HEK293T (cell line): ENCODE measurements at regions not wholly inside any gene's neighbourhood (a gene's known extent, or its start where the extent isn't known, plus 50 kb on each side); places are given as distances from the start of the nearest gene placed in this dataset.

Experiments used
- BHLHE40 ChIP-seq: fragments of 450-650 bp; IDR thresholded peaks from 2 replicates; pipeline ENCODE4 v1.6.1; 2016; ENCODE audit warnings: mild to moderate bottlenecking, moderate library complexity, borderline replicate concordance
- CTBP1 ChIP-seq: fragments of 450-650 bp; IDR thresholded peaks from 2 replicates; pipeline ENCODE4 v1.6.1; 2016; ENCODE audit warnings: borderline replicate concordance
- ELF4 ChIP-seq: fragments of 450-650 bp; IDR thresholded peaks from 2 replicates; pipeline ENCODE4 v1.6.1; 2017; ENCODE audit warnings: antibody characterized with exemption
- FOXA1 ChIP-seq: fragments of 450-650 bp; IDR thresholded peaks from 2 replicates; pipeline ENCODE4 v1.6.1; 2016; ENCODE audit warnings: mild to moderate bottlenecking
- FOXM1 ChIP-seq: fragments of 450-650 bp; IDR thresholded peaks from 2 replicates; pipeline ENCODE4 v1.6.1; 2017; ENCODE audit warnings: mild to moderate bottlenecking, borderline replicate concordance

DNA sequence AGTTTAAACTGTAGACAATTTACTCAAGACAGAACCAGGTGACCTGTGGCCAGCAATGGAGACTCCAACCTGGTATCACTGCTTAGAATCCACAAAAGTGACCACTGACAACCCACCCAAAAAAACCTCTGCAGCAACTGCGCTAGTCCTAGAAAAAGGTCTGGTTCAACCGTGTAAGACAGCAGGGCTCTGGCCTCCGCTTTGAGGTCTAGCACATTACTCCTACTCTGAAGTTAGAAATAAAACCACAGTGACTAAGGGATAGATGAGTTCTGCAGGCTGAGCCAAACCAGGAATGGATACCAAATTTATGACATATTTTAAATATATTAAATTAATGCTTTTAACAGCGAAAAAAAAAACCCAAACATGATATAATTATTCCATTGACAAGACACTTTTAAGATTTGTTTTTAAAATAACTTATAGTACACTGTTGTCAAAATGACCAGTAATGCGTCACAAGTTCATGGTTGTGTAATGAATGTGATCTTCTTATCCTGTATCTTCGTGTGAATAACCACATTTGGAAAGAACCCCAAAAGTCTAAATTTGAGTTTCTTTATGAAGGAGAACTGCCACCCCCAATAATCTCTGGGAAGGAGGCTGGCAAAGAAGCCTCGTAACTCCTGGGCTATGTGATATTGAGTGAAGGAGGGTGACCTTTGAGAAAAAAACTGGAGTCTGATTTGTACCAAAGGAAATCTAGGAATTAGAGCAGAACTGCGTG, 101.9 kb upstream of the SLC44A1 start:
- no peak for TF ChIP-seq ELF4
- no peak for TF ChIP-seq BHLHE40
- TF ChIP-seq FOXA1, result no peak
- no peak for TF ChIP-seq FOXM1
- no peak for TF ChIP-seq CTBP1
